GM12872 (cell line): ENCODE measurements at regions not wholly inside any gene's neighbourhood (a gene's known extent, or its start where the extent isn't known, plus 50 kb on each side); places are given as distances from the start of the nearest gene placed in this dataset.

Experiments
- CTCF ChIP-seq: IDR thresholded peaks from 3 replicates; pipeline ENCODE4 v1.5.1; 2011; ENCODE audit warnings: low read depth, mild to moderate bottlenecking, low read length, moderate library complexity; ENCODE audit not compliant: insufficient read depth

DNA sequence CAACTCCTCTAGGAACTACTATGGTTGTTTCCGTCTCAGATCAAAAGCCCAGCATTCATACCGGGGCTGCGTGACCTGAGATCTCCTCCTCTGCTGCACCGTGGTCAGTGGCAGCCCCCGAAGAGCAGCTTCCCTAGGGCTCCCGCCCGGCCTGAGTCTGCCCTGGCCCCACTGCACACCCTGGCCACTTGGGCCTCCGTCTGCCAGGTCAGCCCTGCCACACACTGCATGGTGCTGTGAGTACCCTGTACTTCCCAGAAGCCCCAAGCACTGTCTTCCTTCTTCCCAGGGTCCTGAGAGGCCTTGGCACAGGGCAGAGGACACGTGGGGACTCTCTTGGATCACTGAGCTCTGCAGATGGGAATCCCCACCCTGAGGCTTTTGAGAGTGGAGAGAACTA lies 81.5 kb upstream of the GPC1 start:
- no peak for TF ChIP-seq CTCF

DNA sequence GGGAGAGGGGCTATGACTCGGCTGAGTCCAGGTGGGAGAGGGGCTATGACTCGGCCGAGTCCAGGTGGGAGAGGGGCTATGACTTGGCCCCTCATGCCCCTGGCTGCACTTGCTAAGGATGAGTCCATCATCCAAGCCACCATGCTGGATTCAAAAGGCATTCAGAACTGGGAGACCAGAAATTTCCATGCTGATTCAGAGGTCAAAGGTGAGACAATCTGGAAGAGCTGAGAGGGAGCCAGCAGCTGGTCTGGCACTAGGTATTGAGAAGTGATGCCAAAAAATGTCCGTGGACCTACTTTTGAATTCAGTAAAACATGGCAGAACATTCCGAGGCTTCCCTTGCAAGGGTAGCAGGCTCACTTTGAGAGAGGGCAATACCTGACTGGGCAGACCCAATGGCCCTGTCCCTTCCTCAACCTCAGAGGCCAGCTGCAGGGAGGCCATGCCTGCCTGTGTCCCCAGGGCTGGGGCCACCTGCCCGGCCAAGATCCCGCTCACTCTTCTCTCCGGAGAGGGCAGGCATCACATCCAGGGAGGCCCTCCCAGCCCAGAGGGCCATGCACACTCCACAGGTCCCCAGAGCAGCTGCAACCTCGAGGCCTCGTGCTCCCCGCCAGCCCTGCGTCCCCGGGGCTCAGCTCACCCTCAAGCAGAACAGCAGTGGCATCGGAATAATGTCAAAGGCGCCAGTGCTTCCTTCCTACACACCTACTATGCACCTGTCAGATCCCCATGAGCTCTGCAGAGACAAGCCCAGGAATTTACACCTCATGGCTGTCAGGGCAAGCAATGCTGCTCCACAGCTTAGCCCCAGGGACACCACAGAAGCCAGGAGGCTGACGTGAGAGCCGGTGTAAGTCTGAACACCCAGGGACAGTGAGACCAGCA lies 80.2 kb upstream of the GPC1 start:
- TF ChIP-seq CTCF: no peak

GRCh38 chr2:240355962-240356361 lies 79.5 kb upstream of the GPC1 start:
- no peak for TF ChIP-seq CTCF

DNA sequence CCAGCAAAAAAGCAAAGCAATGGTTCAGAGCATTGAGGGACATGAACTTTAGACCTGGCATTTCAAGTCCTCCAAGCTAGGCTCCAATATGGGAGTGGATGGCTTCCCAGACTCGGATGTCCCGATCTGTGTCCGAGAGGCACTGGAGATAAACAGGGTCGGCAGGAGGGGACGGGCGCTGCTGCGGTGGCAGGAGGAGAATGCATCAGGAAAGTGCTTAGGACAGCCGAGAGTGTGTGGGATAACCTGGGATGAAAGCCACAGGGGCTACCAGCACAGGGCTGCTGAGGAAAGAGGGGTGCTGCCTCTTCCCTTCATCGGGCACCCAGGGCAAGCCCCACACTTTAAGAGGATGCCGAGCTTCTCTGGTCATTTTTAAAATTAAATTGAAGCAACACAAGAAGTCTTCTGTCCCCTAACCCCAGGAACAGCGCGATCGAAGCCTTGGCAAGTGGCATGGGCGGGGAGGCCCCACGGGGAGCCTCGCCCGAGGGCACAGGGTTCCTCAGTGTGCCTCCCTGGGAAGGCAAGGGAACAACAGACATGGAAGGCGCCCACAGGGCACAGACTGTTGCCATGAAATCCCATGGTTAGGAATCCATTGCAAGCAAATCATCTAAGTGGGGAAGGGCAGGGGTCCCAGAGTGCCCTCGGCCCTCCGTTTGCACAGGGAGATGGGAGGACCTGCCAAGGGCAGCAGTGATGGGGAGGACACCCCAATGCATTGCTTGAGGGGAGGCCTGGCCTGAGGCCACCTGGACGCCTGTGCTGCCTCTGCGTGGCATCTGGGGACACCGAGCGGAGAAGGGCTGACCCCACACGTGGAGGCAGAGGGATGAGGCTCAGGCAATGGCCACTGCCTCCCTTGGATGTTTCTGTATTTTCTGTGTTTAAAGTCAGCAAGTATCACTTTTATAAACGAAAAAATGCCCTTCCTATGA lies 78.5 kb upstream of the GPC1 start:
- TF ChIP-seq CTCF: no peak

GRCh38 chr2:240357641-240358012 lies 77.8 kb upstream of the GPC1 start:
- no peak for TF ChIP-seq CTCF

DNA sequence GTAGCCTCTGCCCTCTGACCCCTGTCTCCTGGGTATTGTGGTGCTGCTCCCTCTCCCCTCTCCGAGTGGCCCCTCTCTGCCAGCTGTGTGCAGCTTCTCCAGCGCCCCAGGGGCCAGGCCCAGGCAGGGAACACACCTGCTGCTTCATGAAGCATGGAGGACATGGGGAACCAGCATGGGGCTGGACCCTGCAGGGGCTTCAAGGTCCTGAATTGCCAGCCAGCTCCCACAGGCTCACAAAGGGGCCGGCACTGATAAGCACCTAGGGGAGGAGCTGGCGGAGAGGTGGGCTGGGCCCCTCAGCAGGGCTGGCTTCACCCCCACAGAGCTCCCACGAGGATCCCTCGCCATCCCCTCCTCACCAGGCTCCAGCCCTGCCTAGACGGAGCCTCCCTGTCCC lies 77.4 kb upstream of the GPC1 start:
- TF ChIP-seq CTCF: no peak

DNA sequence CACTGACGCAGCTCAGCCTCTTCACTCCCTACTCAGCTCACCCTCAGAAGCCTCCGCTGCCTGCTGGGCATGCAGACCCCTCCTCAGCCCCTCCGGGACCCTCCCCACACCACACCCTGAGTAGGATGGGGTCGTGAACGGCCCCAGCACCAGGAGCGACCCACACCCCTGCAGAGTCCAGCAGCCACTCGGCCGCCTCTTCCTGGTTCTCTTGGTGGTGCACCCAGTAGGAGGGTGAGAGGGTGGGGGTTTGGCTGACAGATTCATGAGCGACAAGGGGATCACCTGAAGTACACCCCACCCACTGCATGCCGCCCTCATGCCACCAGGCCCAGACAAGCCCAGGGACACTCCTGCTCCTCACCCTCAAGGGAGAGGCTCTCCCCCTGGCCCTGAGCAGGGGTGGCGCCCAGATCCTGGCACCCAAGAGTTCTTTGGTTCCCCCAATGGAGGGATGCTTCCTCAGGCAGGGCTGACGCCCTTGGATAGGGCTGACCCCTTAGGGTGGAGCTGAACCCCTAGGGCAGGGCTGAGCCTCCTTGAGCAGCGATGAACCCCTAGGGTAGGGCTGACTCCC lies 76.6 kb upstream of the GPC1 start:
- TF ChIP-seq CTCF: no peak
